ENCODE measurements at regions not wholly inside any gene's neighbourhood (a gene's known extent, or its start where the extent isn't known, plus 50 kb on each side); places are given as distances from the start of the nearest gene placed in this dataset.
"Not testable (repeated sequence)": the region's sequence is repeated elsewhere in the genome, so short reads cannot be mapped to it uniquely, and the experiment has no call there.

GRCh38 chr2:158882297-158882696 lies 86.1 kb upstream of the TANC1 start:
- peaks cover 18% of the 10 kb centered on the region for H3K4me1 ChIP-seq
- ATAC-seq (no peak), DNase-seq (no peak)
- no peaks in the 10 kb centered on the region for H3K27me3 ChIP-seq
- no peaks in the 10 kb centered on the region for H3K9me3 ChIP-seq
- 90 to 92% methylated on average over 8 of the region's 8 CpGs for WGBS, 2 donors
- no peak overlapping the region for H3K4me3 ChIP-seq
- H3K27ac ChIP-seq = no peak overlapping the region
- intact Hi-C loops (cut with DNase I) = no loop called here
- H3K36me3 ChIP-seq (replicated peaks in 1 of 2; ENCODE audit: insufficient read depth in 1 of 2, low read depth in 2 of 2) = no peaks in the 10 kb centered on the region
- TF ChIP-seq CTCF (IDR thresholded peaks at IDR 0.05) (no peak), POLR2A (IDR thresholded peaks at IDR 0.05) (no peak)

GRCh38 chr2:158884552-158884951 lies 83.9 kb upstream of the TANC1 start:
- ATAC-seq; intact Hi-C loops (cut with DNase I): not testable (repeated sequence)
- 75 to 79% methylated on average over 3 of the region's 3 CpGs for WGBS, 2 donors

GRCh38 chr2:158885018-158885678 lies 83.3 kb upstream of the TANC1 start:
- H3K36me3 ChIP-seq (replicated peaks in 1 of 2; ENCODE audit: insufficient read depth in 1 of 2, low read depth in 2 of 2); H3K9me3 ChIP-seq; DNase-seq; H3K27me3 ChIP-seq; H3K4me3 ChIP-seq; ATAC-seq; intact Hi-C loops (cut with DNase I): not testable (repeated sequence)
- Histone ChIP-seq H3K27ac (peak overlapping the region in 2 of 4 donors; percentile 34 to 35), H3K4me1 (peaks cover 18% of the 10 kb centered on the region)
- WGBS, 2 donors = 64 to 69% methylated on average over 8 of the region's 8 CpGs

More at GRCh38 chr2:158884552-158884951, 83.9 kb upstream of the TANC1 start:
- peaks cover 18% of the 10 kb centered on the region for H3K4me1 ChIP-seq
- H3K9me3 ChIP-seq; H3K4me3 ChIP-seq; DNase-seq; H3K36me3 ChIP-seq (replicated peaks in 1 of 2; ENCODE audit: insufficient read depth in 1 of 2, low read depth in 2 of 2); H3K27ac ChIP-seq; H3K27me3 ChIP-seq: not testable (repeated sequence)

GRCh38 chr2:158885679-158886050 lies 82.8 kb upstream of the TANC1 start:
- WGBS, 2 donors = 12 to 22% methylated on average over 3 to 10 of the region's 10 CpGs
- DNase-seq = peak; percentile 71 to 81 (median 76)
- not testable (repeated sequence) for H3K4me3 ChIP-seq

GRCh38 chr2:158889135-158889853 lies 79.1 kb upstream of the TANC1 start:
- peaks cover 18% of the 10 kb centered on the region for H3K4me1 ChIP-seq
- ATAC-seq = no peak
- 81 to 93% methylated on average over 2 of the region's 2 CpGs for WGBS, 2 donors
- no peaks in the 10 kb centered on the region for H3K9me3 ChIP-seq
- TF ChIP-seq POLR2A (IDR thresholded peaks at IDR 0.05) = no peak
- no peak for TF ChIP-seq CTCF (IDR thresholded peaks at IDR 0.05)
- no peaks in the 10 kb centered on the region for H3K36me3 ChIP-seq (replicated peaks in 1 of 2; ENCODE audit: insufficient read depth in 1 of 2, low read depth in 2 of 2)
- no peak for DNase-seq
- H3K27me3 ChIP-seq = no peaks in the 10 kb centered on the region
- intact Hi-C loops (cut with DNase I) = no loop called here
- no peak overlapping the region for H3K27ac ChIP-seq
- no peak overlapping the region for H3K4me3 ChIP-seq

More at GRCh38 chr2:158885679-158886050, 82.8 kb upstream of the TANC1 start:
- H3K27me3 ChIP-seq; intact Hi-C loops (cut with DNase I); H3K9me3 ChIP-seq; H3K36me3 ChIP-seq (replicated peaks in 1 of 2; ENCODE audit: insufficient read depth in 1 of 2, low read depth in 2 of 2): not testable (repeated sequence)
- ATAC-seq = peak; percentile 47
- peak overlapping the region in 3 of 4 donors; percentile 4 to 35 (median 34) for H3K27ac ChIP-seq
- peaks cover 18% of the 10 kb centered on the region for H3K4me1 ChIP-seq

- H3K27ac ChIP-seq = no peak overlapping the region
- intact Hi-C loops (cut with DNase I) = loop anchor here (5.0 kb wide), 1 partner anchor 232 kb away; no protein-coding TSS in a partner anchor
- H3K4me3 ChIP-seq = no peak overlapping the region
- H3K4me1 ChIP-seq = peaks cover 11% of the 10 kb centered on the region
- DNase-seq (no peak), ATAC-seq (no peak)
- 89% methylated on average over 3 of the region's 3 CpGs for WGBS, 2 donors
- H3K27me3 ChIP-seq = no peaks in the 10 kb centered on the region
- H3K9me3 ChIP-seq = no peaks in the 10 kb centered on the region
- H3K36me3 ChIP-seq (replicated peaks in 1 of 2; ENCODE audit: insufficient read depth in 1 of 2, low read depth in 2 of 2) = no peaks in the 10 kb centered on the region
- TF ChIP-seq POLR2A (IDR thresholded peaks at IDR 0.05) (no peak), CTCF (IDR thresholded peaks at IDR 0.05) (no peak)
Observed at GRCh38 chr2:158890296-158890905, 78.0 kb upstream of the TANC1 start.
